GM10248 (cell line): ENCODE measurements at regions not wholly inside any gene's neighbourhood (a gene's known extent, or its start where the extent isn't known, plus 50 kb on each side); places are given as distances from the start of the nearest gene placed in this dataset.
"Not testable (repeated sequence)": the region's sequence is repeated elsewhere in the genome, so short reads cannot be mapped to it uniquely, and the experiment has no call there.

ENCODE experiments used
- CTCF ChIA-PET: fragments of 300-600 bp; sonication (Branson Sonifier 250); formaldehyde crosslinking; extraction: SDS; loops from one replicate; lab custom pipeline; 2021; ENCODE audit warnings: antibody characterized with exemption; lab: Yijun Ruan, JAX
- POLR2A ChIA-PET: fragments of 350-650 bp; sonication (Branson Sonifier 250); formaldehyde crosslinking; extraction: SDS; loops from one replicate; lab custom pipeline; 2020; ENCODE audit warnings: antibody characterized with exemption; lab: Yijun Ruan, JAX
- DNase-seq: peaks from one replicate; pipeline ENCODE4 v3.0.0; 2012; ENCODE audit errors: extremely low spot score
- CTCF ChIP-seq: IDR thresholded peaks from 2 replicates; pipeline ENCODE4 v1.5.1; 2012; ENCODE audit warnings: mild to moderate bottlenecking, low read depth; ENCODE audit errors: extremely low read depth, missing control alignments, control extremely low read depth

GRCh38 chr7:137127058-137127457, 216.5 kb downstream of the PTN start:
- CTCF ChIA-PET, result interaction anchor here (1.4 kb wide), 1 partner anchor 70 kb away, joined by 3 read pairs; no protein-coding TSS in a partner anchor
- POLR2A ChIA-PET, result no interaction called here

GRCh38 chr7:137122145-137122544, 221.4 kb downstream of the PTN start:
- CTCF ChIA-PET, result no interaction called here
- no peak for TF ChIP-seq CTCF
- POLR2A ChIA-PET, result no interaction called here
- DNase-seq, result no peak

More at GRCh38 chr7:137127058-137127457, 216.5 kb downstream of the PTN start:
- DNase-seq, result no peak
- no peak for TF ChIP-seq CTCF

GRCh38 chr7:137120690-137121089, 222.8 kb downstream of the PTN start:
- no peak for TF ChIP-seq CTCF
- ChIA-PET POLR2A (no interaction called here), CTCF (no interaction called here)
- DNase-seq, result no peak

DNA sequence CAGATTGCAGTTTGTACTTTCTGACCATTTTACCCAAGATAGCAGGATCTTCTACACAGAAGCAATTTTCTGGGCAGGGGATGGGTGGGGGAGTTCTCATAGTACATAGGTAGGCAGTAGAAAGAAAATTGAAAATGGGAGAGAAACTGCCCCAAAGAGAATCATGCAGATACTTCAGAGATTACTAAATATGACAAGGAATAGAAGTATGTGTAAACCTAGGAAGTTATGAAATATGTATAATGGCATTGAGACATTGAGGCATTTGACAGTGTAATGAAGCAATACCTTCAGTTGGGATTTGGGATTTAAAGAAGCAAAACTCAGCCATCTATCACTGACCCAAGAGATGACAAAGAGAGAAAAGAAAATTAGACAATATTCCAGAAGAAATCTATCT, 233.0 kb downstream of the PTN start:
- no peak for TF ChIP-seq CTCF
- ChIA-PET CTCF (no interaction called here), POLR2A (no interaction called here)
- no peak for DNase-seq

DNA sequence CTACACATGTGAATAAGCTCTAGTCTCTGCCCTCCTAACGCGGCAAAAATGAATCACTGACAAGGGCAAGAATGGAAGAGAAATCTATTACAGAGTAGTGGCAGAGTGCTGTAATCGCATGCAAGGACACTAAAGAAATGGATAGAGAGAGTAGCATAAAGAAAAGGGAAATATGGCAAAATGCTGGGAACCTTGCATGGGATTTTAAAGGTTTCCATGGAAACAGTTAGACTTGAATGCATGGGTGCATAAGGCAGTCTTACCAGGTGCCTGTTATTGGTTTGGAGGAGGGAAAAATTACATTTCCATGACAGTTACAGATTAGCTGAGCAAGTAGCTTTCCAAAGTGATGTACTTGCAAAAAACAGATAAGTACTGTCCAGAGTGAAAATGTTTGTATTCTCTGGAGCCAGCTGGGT, 233.4 kb downstream of the PTN start:
- no peak for TF ChIP-seq CTCF
- POLR2A ChIA-PET, result no interaction called here
- DNase-seq, result no peak
- CTCF ChIA-PET, result no interaction called here

- DNase-seq, POLR2A ChIA-PET, CTCF ChIA-PET: not testable (repeated sequence)
Measured at GRCh38 chr7:137107802-137108201, 235.7 kb downstream of the PTN start.

DNA sequence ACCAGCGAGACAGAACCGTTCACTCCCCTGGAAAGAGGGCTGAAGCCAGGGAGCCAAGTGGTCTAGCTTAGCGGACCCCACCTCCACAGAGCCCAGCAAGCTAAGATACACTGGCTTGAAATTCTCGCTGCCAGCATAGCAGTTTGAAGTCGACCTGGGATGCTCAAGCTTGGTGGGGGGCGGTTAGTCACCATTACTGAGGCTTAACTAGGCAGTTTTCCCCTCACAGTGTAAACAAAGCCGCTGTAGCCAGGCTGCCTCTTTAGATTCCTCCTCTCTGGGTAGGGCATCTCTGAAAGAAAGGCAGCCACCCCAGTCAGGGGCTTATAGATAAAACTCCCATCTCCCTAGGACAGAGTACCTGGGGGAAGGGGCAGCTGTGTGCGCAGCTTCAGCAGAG, 235.1 kb downstream of the CHRM2 start:
- POLR2A ChIA-PET, DNase-seq, CTCF ChIA-PET: not testable (repeated sequence)

DNA sequence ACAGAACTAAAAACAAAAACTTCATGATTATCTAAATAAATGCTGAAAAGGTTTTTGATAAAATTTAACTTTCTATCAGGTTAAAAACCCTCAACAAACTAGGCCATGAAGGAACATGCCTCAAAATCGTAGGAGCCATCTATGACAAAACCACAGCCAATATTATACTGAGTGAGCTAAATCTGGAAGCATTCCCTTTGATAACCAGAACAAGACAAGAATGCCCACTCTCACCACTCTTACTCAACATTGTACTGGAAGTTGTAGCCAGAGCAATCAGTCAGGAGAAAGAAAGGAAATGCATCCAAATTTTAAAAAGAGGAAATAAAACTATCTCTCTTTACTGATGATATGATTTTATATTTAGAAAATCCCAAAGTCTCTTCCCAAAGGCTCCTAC, 228.7 kb downstream of the CHRM2 start:
- no peak for TF ChIP-seq CTCF
- POLR2A ChIA-PET, result no interaction called here
- CTCF ChIA-PET, result no interaction called here
- no peak for DNase-seq
